ENCODE measurements at regions not wholly inside any gene's neighbourhood (a gene's known extent, or its start where the extent isn't known, plus 50 kb on each side); places are given as distances from the start of the nearest gene placed in this dataset.

GRCh38 chr3:177749836-177750235 is 552.6 kb upstream of the TBL1XR1 start:
- Histone ChIP-seq H3K4me3 (ENCODE audit: low read length, poor library complexity, severe bottlenecking) (no peak overlapping the region), H3K4me2 (ENCODE audit: low read depth, low read length, poor library complexity, severe bottlenecking) (no peak overlapping the region), H3K27me3 (ENCODE audit: insufficient read depth, low read length, poor library complexity, severe bottlenecking) (no peaks in the 10 kb centered on the region), H3K9me3 (ENCODE audit: insufficient read depth, low read depth, low read length) (no peaks in the 10 kb centered on the region), H3F3A (ENCODE audit: low read depth) (no peaks in the 10 kb centered on the region), H3K36me3 (ENCODE audit: insufficient read depth, low read length) (no peaks in the 10 kb centered on the region), H3K9me2 (replicated peaks; ENCODE audit: low read depth, low read length) (no peaks in the 10 kb centered on the region), H2AFZ (ENCODE audit: low read length) (no peak overlapping the region), H3K4me1 (ENCODE audit: insufficient read depth, low read length, poor library complexity, severe bottlenecking) (peaks cover 23% of the 10 kb centered on the region), H3K9ac (ENCODE audit: low read depth, low read length, poor library complexity, severe bottlenecking) (no peak overlapping the region), H3K79me2 (ENCODE audit: insufficient read depth, low read length) (no peaks in the 10 kb centered on the region), H4K20me1 (ENCODE audit: insufficient read depth, low read length, poor library complexity, severe bottlenecking) (no peaks in the 10 kb centered on the region)
- no peak for TF ChIP-seq CTCF (conservative IDR thresholded peaks at IDR 0.05; ENCODE audit: low read length)

GRCh38 chr3:177750436-177750835 is 553.2 kb upstream of the TBL1XR1 start:
- Histone ChIP-seq H3K9me3 (ENCODE audit: insufficient read depth, low read depth, low read length) (no peaks in the 10 kb centered on the region), H3K79me2 (ENCODE audit: insufficient read depth, low read length) (no peaks in the 10 kb centered on the region), H3K36me3 (ENCODE audit: insufficient read depth, low read length) (no peaks in the 10 kb centered on the region), H3K4me2 (ENCODE audit: low read depth, low read length, poor library complexity, severe bottlenecking) (no peak overlapping the region), H3K4me3 (ENCODE audit: low read length, poor library complexity, severe bottlenecking) (no peak overlapping the region), H3K4me1 (ENCODE audit: insufficient read depth, low read length, poor library complexity, severe bottlenecking) (peaks cover 23% of the 10 kb centered on the region), H3K9me2 (replicated peaks; ENCODE audit: low read depth, low read length) (no peaks in the 10 kb centered on the region), H2AFZ (ENCODE audit: low read length) (no peak overlapping the region), H3F3A (ENCODE audit: low read depth) (no peaks in the 10 kb centered on the region), H3K27me3 (ENCODE audit: insufficient read depth, low read length, poor library complexity, severe bottlenecking) (no peaks in the 10 kb centered on the region), H3K9ac (ENCODE audit: low read depth, low read length, poor library complexity, severe bottlenecking) (no peak overlapping the region), H4K20me1 (ENCODE audit: insufficient read depth, low read length, poor library complexity, severe bottlenecking) (no peaks in the 10 kb centered on the region)
- TF ChIP-seq EZH2phosphoT487 (IDR thresholded peaks at IDR 0.05; ENCODE audit: borderline replicate concordance) (no peak), CTCF (conservative IDR thresholded peaks at IDR 0.05; ENCODE audit: low read length) (no peak)

GRCh38 chr3:177751770-177752169 is 554.5 kb upstream of the TBL1XR1 start:
- no peaks in the 10 kb centered on the region for H3F3A ChIP-seq (ENCODE audit: low read depth)
- no peak overlapping the region for H3K4me2 ChIP-seq (ENCODE audit: low read depth, low read length, poor library complexity, severe bottlenecking)
- no peaks in the 10 kb centered on the region for H4K20me1 ChIP-seq (ENCODE audit: insufficient read depth, low read length, poor library complexity, severe bottlenecking)
- no peak overlapping the region for H3K4me3 ChIP-seq (ENCODE audit: low read length, poor library complexity, severe bottlenecking)
- no peaks in the 10 kb centered on the region for H3K9me3 ChIP-seq (ENCODE audit: insufficient read depth, low read depth, low read length)
- no peaks in the 10 kb centered on the region for H3K79me2 ChIP-seq (ENCODE audit: insufficient read depth, low read length)
- no peak overlapping the region for H2AFZ ChIP-seq (ENCODE audit: low read length)
- no peak for TF ChIP-seq CTCF (conservative IDR thresholded peaks at IDR 0.05; ENCODE audit: low read length)
- TF ChIP-seq EZH2phosphoT487 (IDR thresholded peaks at IDR 0.05; ENCODE audit: borderline replicate concordance): no peak
- no peaks in the 10 kb centered on the region for H3K27me3 ChIP-seq (ENCODE audit: insufficient read depth, low read length, poor library complexity, severe bottlenecking)
- H3K4me1 ChIP-seq (ENCODE audit: insufficient read depth, low read length, poor library complexity, severe bottlenecking): peaks cover 17% of the 10 kb centered on the region
- no peak overlapping the region for H3K9ac ChIP-seq (ENCODE audit: low read depth, low read length, poor library complexity, severe bottlenecking)
- no peaks in the 10 kb centered on the region for H3K36me3 ChIP-seq (ENCODE audit: insufficient read depth, low read length)
- no peaks in the 10 kb centered on the region for H3K9me2 ChIP-seq (replicated peaks; ENCODE audit: low read depth, low read length)

Data from Loucy (cell line).